HG02571 (cell line): ENCODE measurements at regions not wholly inside any gene's neighbourhood (a gene's known extent, or its start where the extent isn't known, plus 50 kb on each side); places are given as distances from the start of the nearest gene placed in this dataset.
"Not testable (repeated sequence)": the region's sequence is repeated elsewhere in the genome, so short reads cannot be mapped to it uniquely, and the experiment has no call there.

Source experiments
- ATAC-seq: cut with Tn5 transposase; IDR thresholded peaks from one replicate; pipeline ENCODE4 v1.9.1; 2021; ENCODE audit warnings: mild to moderate bottlenecking, moderate library complexity; ENCODE audit not compliant: unreplicated experiment

DNA sequence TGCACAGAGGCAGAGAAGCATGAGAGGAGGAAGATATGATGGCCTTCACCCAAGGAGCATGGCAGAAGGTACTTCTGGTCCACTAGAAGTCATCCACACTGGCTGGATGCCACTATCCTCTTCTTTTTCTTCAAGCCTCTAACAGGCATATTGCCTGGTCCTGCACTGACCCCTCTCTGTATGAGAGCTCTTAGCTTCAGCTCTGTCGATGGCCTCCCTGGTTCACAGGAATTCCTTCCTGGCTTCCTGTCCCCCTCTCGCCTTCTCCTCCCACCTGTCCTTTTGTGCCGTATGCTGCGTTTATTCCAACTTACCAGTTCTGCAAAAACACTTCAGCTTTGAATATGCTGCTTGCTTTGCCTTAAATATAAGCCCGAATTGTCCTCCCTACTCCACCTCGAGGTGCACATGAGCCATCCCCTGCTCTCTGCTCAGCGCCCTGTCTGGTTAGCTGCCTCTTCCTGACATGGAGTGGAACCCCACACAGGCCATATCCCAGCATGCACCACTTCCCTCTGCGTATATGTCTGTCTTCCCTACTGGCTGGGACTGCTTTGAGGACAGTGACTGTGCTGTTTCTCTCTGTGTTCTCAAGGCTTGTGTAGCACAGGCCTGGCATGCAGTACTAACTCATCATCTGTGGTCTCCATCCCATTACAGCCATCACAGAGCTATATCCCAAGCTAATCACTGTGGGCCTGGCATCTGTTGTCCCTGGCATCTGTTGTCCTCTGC lies 474.9 kb downstream of the EIPR1 start:
- no peak for ATAC-seq

DNA sequence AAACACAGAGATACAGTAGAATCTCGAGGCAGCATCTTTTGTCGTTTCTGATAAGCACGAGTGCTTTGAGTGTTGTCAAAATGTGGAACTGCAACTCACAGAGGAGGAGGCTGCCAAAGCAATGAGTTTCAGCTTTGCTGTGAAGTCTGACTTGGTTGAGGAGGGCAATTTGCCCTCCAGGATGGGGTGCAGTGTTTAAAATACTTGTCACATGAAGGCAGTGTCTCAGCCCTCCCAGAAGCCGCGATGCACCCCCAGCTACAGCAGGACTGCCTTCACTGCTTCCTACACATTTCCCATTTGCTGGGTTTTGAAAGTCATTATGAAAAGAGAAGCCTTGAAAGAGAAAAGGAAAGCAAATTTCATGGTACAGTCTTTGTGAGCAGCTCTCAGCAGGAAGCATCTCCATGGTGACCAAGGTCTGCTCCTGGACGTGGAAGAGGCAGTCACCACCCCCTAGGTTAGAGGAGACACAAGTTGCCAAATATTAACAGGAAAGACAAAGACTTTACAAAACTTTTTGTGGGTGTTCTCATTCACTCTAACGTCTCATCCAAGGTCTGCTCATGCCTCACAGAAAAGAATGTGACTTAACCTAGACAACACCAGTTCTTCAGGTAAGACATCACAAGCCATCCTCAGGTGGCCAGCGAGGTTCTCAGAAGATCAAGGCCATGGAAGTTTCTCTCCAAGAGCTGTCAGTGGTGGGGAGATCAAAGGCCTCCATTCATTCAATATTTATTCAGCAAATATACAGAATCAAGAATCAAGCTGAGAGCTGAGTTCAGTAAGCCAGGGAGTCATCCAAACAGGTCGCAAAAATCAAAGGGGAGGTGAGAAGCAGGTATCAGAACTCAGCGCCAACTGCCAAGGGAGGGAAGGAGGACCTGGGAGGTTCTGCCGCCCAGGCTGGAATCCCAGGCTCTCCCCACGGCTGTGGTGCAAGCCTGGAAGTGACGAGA lies 476.0 kb downstream of the EIPR1 start:
- peak; percentile 79 for ATAC-seq

DNA sequence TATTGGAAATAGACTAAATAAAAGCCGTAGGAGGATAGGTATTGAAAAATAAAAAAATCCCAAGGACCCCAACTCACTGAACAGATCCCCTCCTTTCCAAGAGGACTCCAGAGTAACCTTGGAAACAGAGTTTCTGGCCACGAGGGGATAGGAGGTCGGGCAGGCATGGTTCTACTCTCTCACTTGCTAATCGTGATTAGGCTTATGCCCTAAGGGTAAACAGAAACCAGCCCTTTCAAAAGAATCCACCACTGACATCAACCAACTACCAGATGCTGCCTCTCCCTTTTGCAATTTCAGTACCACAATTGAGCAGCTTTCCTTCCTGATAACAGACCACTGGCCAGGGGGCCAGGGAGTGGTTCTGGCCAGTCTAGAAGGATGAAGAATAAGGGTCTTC lies 477.8 kb downstream of the EIPR1 start:
- no peak for ATAC-seq

DNA sequence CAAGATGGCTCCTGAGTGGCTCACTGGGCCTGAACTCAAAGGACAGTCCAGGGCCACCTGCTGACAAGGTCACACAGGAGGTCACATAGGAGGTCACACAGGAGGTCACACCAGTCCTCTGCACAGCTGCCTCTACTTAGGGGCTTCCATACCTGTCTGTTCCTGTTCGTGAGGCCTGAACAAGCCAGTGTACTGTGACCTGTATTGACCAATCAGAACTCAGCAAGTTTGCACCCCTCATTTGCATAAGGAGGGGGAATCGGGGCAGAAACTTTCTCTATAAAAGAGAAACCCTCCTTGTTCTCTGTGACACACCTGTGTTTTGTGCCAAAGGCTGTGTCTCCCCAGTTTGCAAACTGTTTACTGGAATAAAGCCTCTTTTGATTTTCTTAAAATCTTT lies 478.9 kb downstream of the EIPR1 start:
- ATAC-seq, result no peak

DNA sequence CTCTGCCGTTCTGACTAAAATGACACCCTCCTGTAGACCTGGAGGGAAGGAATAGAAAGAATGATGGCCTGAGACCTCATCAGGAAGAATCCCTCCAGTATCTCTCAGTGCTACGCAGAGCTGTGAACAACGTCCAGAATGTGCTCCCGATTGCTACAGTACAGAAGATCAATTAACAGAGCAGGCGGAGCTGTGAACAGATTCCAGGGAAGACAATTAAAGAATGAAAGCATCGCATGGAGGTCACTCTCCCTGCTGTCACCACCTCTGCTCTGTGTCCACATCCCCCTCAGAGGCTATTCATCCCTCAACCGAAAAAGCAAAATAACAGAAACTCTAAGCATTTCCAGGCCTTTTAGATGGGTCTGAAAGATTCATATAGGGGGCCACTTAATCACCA lies 481.0 kb downstream of the EIPR1 start:
- no peak for ATAC-seq

DNA sequence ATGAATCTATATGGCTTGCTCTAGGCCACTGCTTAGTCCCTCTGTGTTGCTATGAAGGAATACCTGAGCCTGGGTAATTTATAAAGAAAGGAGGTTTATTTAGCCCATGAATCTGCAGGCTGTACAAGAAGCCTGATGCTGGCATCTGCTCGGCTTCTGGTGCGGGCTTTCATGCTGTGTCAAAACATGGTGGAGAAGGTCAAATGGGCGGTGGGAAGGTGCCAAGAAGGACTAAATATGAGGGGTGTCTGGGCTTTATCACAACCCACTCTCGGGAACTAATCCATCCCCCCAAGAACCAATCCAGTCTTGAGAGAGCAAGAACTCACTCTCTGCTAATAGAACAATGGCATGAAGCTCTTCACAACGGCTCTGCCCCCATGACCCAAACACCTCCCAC lies 481.6 kb downstream of the EIPR1 start:
- no peak for ATAC-seq

DNA sequence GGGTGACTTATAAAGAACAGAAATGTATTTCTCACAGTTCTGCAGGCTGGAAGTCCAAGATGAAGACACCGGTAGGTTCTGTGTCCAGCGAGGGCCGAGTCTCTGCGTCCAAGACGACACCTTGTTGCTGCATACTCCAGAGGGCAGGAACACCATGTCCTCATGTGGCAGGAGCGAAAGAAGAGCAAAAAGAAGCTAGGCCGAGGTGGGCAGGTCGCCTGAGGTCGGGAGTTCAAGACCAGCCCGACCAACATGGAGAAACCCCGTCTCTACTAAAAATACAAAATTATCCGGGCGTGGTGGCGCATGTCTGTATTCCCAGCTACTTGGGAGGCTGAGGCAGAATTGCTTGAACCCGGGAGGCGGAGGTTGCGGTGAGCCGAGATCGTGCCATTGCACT lies 483.6 kb downstream of the EIPR1 start:
- not testable (repeated sequence) for ATAC-seq

DNA sequence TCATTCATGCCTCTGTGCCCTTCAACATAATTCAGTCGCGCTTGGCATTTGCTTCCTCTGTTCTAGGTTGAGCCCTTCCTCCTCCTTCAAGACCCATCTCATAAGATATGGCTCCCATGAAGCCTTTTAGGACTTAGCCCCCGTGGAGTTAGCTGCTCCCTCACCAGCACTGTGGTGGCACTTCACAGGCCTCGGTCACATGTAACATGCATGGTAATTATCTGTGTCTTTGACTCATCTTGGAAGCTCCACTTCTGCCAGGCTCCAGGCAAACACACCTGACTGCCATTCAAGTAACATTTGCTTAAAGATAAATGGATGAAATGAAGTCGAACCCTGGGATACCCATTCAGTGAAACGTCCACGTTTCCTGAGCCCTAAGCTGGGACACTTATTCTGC lies 484.7 kb downstream of the EIPR1 start:
- no peak for ATAC-seq

DNA sequence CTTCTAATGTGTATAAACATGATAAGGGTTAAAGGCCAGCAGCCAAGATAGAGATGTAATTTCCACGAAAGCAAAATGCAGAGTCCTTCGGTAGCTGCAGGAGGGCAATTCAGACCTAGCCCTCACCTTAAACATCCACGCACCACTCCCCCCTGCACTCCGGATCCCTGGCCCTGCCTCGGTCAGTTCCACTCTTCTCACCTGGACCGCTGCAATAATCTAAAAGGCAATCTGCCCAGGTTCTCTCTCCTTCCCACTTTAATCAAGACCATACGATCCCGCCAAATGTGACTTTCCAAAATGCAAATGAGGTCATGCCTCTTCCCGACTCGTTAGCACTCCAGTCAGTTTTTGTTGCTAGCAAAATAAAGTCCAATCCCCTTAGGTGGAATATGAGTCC lies 485.2 kb downstream of the EIPR1 start:
- ATAC-seq, result no peak

DNA sequence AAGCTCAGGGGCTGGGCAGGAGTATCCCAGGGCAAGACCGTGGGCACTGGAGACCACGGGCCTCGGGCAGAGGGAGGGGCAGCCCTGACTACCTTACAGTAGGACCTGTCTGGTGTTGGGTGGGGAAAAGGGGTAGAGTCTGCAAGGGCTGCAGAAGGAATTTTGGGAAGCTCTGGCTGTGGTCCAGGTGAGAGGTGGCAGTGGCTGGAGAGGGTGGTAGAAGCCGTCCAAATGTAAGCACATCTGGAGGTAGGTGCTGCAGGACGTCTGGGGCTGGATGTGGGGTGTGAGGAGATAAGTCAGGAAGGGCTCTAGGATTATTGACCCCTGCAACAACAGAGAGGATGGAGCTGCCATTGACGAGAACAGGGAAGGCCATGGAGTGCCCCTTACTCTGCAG lies 486.7 kb downstream of the EIPR1 start:
- no peak for ATAC-seq

DNA sequence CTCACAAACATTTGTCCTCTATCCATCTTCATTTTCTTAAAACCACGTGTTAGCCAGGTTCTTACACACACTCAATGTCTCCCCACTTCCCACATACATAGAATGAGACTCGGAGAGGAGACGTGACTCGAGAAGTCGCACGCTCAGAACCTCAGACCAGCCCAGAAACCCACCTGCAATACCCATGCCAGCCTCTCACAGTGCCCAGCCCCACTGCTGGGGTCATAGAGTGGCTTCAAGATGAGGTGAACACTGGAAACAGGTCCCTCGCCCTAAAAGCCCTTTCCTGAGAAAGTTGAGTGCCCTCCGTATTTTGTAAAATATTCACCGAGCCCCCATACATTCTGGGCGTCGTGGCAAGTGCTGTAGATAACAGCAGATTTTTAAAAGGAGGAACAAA lies 487.4 kb downstream of the EIPR1 start:
- no peak for ATAC-seq

DNA sequence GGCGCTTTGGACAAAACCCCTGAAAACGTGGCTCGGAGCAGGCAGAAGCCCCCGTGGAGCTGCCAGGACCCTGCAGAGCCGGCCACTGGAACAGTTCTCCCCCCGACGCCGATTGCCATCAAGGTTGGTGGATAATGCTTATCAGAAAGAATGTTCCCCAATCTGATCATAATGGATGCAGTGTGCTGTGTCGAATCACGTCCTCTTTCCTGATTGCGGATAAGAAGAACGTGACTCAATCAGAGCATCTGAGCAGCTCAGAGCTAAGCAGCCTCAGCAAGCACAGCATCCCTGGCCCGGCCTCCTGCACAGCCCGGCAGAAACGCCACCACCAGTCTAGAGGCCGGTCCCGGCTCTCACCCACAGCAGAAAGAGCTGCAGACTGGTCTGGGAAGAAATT lies 488.0 kb downstream of the EIPR1 start:
- ATAC-seq, result no peak

DNA sequence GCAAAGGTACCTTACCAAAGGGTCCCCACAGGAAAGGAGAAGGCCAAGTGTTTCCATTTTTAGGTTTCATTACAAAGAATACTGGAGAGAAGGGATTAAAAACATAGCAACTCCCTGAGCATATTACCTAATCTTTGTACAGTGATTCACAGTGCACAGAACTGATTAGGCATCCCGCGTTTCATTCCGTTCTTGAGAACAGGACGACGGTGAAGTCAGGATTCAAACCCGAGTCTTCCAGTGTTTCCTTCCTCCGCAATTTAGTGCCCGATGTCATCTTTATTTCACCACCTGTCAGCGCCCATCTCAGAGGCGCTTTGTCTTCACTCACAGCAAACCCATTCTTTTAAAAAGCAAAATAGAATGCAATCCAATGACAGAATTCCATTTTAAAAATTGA lies 488.5 kb downstream of the EIPR1 start:
- ATAC-seq, result no peak

DNA sequence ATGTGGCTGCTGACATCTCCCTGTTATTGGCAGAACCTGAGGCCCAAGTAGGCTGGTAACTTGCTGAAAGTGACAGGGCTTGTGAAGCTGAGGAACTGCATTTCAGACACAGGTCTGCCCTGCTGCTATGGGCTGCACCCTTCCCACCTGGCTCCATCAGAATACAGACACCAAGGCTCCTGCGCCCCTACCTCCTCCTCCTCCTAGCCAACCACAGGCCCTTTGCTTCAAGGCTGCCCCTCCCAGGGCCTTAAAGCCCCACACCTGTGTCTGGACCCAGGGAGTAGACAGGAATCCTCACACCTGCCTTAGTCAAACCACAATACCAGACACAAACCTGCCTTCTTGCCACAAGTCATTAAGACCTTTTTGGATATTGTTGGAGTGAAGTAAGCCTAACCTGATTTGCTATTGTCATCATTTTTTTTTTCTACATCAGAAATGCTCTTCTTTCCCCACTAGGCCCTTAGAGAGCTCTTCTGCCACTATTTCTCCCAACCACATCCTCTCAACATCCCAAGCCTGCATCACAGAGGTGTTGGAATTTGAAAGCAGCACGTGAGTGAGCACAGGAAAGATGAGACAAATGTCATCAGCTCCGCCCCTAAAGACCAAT lies 489.7 kb downstream of the EIPR1 start:
- ATAC-seq, result no peak

DNA sequence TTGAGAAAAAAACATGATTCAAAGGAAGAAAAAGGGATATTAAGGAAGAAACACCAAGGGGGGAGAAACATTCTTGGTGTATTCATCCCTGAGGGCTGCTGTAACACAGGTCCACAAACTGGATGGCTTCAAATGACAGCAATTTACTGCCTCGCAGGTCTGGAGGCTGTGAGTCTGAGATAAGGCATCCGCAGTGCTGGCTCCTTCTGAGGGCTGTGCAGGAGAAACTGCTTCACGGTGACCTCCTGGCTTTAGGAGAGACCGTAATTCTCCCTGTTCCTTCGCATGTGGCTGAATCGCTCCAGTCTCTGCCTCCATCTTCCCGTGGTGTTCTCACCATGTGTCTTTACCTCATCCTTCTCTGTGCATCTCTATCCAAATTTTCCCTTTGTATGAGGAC lies 490.7 kb downstream of the EIPR1 start:
- ATAC-seq, result no peak

DNA sequence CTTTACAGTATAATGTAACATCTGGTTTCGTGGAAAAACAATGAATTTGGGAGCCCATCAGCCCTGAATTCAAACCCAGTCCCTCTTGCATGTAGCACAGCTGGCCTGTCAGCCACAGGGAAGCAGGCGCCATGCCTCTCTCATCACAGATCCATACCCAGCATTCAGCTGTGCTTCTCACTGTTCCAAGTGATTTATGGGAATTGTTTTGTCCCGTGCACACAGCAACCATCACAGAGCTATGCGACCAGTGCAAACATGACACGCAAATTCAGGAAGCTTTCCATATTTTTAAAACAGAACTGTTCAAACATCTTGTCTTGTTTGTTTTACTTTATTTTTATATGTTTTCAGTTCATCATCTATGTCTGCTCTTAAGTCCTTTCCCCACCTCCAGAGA lies 496.1 kb downstream of the EIPR1 start:
- no peak for ATAC-seq

DNA sequence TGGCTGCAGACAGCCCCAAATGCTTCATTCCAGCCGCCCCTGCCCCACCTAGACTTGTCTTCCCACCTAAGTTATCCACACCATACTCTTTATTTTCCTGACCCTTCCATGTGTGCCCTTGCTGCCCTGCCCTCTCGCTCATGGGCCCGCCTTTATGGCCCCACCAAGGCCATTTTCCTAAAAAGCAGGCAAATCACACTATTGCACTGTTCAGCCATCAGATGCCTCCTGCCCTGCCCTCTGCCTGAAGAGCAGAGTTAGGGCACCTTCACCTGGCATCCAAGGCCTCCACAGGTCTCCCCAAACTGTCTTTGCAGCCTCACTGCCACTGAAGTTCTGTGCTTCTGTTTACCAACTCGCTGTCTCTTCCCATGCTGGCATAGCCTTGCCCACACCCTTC lies 496.7 kb downstream of the EIPR1 start:
- ATAC-seq, result no peak

DNA sequence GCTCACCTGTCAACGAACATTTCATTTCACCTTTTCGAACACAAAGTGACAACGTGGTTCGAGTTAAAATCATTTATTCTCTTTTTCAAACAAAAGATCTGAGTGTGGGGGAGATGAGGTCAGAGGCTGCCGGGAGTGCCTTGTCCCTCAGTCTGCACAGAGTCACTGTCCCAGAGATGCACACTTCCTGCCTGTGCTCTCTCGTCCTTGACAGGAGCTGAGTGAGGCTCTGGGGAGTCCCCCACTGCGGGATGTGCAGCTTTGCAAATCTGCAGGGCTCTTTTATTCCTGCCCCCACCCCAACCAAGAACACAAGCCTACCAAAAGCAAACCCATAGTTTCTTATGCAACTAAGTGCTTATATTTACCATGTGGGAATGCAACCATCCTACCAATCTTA lies 497.8 kb downstream of the EIPR1 start:
- ATAC-seq, result peak; percentile 91

DNA sequence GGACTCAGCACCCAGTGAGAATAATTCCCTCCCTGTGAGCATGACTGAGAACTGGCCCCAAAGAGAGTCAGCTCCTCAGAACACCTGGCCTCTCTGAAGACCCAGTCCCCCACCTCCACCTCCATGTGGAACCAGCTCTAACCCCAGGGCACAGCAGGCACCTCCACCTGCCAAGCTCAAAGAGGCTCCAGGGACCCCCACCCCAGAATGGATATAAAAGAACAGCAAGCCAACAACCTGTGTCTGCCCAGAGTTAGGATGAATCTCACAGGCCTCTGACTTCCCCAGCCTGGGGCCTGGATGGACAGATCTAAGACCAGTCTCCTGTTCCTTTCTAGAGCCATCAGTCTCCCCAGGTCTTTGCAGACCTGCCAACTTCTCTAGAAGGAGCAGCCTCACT lies 498.5 kb downstream of the EIPR1 start:
- no peak for ATAC-seq

DNA sequence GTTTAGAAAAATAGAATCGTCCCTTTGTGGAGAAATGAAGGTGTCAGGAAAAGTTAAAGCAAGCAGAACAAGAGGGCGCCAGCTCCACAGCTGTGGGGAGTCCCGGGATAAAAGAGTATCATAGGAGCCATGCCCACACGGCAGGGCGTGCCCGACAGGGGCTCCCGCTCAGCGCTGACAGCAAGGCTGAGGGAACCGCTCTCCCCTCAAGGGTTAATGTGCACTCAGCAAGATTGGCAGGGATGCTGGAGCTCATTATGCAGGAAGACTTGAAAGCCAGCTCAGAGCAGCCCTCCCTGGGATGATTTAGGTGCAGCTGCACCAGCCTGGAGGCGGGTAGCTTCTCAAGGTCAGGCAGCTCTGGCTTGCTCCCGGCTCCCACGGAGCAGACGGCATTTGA lies 500.2 kb downstream of the EIPR1 start:
- no peak for ATAC-seq

DNA sequence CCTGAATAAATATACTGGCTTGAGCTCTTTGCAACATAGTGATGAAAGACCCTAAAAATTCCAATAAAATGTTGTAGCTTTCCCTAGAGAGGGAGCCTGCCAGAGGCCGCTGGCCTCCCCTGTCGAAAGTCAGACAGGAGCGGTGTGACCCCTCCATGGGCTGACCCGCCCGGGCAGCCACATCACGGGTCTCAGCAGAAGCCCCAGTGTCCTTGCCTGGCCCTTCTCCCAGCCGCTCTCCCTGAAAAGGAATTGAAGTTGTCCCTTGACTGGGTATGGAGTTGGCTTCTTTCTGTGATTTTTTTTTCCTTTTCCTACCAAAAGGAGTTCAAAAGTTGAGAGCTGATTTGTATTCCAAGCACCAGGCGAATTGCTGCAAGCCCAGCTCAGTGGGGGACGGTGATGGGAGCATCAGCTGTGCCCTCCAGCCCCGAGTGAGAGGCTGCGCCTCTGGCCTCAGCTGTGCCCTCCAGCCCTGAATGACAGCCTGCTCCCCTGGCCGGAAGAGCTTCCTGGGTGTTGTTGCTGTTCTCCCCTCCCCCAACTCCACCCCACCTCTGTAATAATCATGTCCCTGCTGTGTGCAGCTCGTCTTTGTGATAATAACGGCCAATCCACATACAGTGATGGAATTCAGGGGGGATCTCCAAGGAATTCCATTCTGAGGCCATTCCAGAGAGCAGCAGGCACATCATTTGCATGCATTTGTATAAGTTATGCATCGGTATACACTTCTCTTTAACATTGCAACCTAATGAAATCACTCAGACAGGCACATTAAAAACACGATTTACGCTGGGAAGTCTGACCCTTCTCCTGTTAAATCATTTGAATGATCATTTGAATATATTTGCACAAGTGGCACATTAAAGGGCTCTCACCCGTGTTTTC lies 501.0 kb downstream of the EIPR1 start:
- no peak for ATAC-seq
